Fibroblast of mammary gland (primary cell): ENCODE measurements at regions not wholly inside any gene's neighbourhood (a gene's known extent, or its start where the extent isn't known, plus 50 kb on each side); places are given as distances from the start of the nearest gene placed in this dataset.

ENCODE experiments used
- DNase-seq: peaks from one replicate; pipeline ENCODE4 v3.0.0-alpha.2; 2010; ENCODE audit warnings: low read depth
- H3K4me3 ChIP-seq: 2 replicates; pipeline ENCODE4 v1.5.1; 2011; ENCODE audit warnings: low read depth, mild to moderate bottlenecking, low read length, moderate library complexity; ENCODE audit not compliant: control insufficient read depth
- TF ChIP-seq, protein P1 (sequence below): conservative IDR thresholded peaks from 2 replicates; pipeline ENCODE4 v1.5.1; 2011; ENCODE audit warnings: low read depth, low read length, inconsistent platforms; ENCODE audit not compliant: control insufficient read depth, insufficient read depth

DNA sequence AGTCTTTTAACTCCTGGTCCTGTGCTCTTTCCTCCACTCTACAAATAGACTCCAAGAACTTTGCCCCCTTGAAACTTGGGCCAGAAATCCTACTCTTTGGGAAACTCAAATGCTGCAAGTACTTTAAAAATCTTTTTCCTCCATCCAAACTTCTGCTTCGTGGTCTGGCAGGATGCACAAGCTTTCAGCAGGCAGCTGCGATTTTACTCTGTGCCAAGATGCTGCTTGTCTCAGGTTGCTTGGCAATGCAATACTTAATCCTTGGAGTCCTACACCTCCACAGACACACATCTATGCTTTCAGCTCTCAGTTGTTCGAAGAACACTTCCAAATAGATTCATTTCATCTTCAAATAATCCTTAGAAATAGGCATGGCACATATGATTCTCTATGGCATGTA lies 435.3 kb upstream of the USP24 start:
- TF ChIP-seq, protein P1, sequence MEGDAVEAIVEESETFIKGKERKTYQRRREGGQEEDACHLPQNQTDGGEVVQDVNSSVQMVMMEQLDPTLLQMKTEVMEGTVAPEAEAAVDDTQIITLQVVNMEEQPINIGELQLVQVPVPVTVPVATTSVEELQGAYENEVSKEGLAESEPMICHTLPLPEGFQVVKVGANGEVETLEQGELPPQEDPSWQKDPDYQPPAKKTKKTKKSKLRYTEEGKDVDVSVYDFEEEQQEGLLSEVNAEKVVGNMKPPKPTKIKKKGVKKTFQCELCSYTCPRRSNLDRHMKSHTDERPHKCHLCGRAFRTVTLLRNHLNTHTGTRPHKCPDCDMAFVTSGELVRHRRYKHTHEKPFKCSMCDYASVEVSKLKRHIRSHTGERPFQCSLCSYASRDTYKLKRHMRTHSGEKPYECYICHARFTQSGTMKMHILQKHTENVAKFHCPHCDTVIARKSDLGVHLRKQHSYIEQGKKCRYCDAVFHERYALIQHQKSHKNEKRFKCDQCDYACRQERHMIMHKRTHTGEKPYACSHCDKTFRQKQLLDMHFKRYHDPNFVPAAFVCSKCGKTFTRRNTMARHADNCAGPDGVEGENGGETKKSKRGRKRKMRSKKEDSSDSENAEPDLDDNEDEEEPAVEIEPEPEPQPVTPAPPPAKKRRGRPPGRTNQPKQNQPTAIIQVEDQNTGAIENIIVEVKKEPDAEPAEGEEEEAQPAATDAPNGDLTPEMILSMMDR = no peak
- no peak overlapping the region for H3K4me3 ChIP-seq
- no peak for DNase-seq

DNA sequence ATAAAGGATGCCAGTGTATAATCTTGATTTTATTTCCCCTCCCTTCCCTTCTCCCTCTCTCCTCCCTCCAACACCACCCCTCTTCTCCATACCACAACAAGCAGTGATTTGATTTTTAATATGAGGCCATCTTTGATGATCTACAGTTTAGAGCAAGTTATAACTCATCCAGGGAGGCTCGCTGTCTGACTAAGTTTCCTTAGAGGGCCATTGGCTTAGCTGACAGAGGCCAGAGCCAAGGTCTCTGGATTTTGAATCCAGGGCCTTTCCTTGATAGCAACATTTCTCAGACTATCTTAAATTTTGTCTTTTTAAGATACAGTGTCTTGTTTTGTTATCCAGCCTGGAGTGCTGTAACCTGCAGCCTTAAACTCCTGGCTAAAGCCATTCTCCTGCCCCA lies 431.0 kb upstream of the USP24 start:
- DNase-seq = no peak

DNA sequence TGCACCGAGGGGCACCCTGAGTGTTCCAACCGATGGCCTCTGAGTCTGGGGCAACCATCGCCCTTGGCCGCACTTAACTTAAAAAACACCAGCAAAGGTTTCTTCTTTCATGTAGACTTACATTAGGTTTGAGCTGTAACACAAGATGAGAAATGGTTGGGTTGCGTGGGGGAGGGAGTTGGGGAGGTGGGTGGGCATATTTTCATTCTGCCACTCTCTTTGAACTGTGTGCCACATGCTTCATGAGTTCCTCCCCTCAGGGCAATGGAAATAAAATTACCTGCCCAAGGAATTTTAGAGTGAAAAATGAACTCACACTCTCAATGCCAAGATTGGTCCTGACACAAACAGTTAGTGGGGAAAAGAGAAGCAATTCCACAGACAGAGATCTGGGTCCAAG lies 430.1 kb upstream of the USP24 start:
- H3K4me3 ChIP-seq = no peak overlapping the region
- TF ChIP-seq, protein P1 = no peak
- no peak for DNase-seq

More for the DNA sequence above, 431.0 kb upstream of the USP24 start:
- no peak overlapping the region for H3K4me3 ChIP-seq
- TF ChIP-seq, protein P1 = no peak

DNA sequence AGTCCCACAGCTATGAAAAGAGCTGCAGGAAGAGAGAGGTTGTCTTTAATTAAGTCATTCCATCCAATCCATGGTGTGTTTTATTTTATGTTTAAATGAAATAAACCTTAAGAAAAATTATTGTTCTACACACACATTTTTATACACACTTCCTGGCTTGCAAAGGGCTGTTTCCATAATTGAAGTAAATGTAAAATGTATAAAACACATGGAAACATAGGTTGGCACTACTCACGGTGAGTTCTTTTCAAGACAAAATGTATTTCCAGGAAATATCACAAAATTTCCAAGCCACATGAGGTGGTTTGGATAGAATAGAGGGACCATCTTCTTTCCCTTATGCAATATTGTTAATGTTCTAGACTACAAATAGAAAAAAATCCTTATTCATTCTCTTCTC lies 426.8 kb upstream of the USP24 start:
- TF ChIP-seq, protein P1 = no peak
- no peak for DNase-seq
- H3K4me3 ChIP-seq = no peak overlapping the region

DNA sequence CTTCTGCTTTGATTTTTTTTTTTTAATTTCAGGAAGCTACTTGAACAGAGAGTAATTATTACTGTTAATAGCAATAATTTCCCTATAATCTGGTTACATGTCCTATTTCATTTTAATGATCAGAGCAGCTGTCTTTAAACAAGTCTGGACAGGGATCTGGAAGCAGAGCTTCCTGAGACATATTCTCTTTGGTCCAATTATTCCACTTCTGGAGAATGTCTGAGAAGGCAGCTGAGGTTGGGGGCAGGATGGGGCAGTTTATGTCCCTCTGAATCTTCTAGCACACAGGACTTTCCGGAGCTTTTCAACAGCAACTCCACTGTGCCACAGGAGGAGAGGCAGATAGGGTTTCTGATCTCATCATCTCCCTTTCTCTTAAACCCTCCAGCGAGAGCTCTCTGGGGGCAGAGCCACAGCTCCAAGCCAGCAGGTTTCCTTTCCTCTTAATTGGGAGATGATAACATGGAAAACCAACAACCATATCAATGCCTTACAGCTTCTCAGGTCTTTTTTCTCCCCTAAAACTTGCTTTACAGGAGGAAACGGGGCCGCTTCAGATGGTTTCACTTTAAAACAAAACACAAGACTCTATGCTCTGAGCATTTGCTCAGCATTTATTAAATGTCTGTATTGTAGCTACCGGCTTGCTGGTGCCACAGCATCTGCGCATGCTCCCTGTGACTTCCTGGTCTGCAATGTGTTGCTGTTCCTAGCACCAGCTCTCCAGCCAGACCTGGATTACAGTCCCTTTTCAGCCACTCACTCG lies 425.7 kb upstream of the USP24 start:
- no peak overlapping the region for H3K4me3 ChIP-seq
- TF ChIP-seq, protein P1 = no peak
- peak; percentile 55 for DNase-seq

DNA sequence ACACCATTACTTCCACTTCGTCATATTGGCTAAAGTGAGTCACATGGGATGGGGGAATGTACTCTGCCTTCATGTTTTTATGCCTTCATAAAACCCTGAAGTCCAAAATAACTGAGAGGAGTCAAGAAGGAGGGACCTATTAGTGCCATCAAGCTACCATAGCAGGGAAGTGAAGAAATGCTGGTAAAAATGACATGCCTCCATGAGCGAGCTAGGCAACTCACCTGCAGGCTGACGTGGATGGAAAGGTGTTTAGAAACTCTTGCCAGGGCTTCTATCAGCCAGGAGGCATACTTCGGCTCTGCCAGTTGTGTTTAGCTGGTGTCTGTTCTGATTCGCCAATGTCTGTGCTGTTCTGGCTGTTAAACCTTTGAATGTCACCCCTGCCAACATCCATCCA lies 424.4 kb upstream of the USP24 start:
- DNase-seq = no peak
- H3K4me3 ChIP-seq = no peak overlapping the region
- TF ChIP-seq, protein P1 = no peak
